ENCODE measurements at regions not wholly inside any gene's neighbourhood (a gene's known extent, or its start where the extent isn't known, plus 50 kb on each side); places are given as distances from the start of the nearest gene placed in this dataset.

DNA sequence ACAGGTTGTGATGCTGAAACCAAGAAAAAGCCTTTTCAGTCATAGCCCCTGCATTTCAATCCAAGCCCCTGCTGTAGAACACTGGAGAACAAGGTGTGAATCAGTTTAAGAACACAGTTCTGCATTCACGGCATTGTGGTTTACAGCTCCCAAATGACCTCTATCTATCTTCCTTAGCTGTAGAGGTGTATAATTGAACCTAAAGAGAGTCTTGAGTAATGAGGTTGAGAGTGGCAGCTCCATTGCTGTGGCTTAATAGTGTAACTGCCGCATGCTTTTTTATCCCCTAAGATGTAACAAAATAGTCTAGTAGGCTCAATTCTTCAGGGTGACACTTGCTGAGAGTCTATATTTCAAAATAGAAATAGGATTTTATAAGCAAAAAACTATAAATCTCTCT is 121.3 kb upstream of the EPHA4 start:
- no peak for DNase-seq (ENCODE audit: low read depth)

DNA sequence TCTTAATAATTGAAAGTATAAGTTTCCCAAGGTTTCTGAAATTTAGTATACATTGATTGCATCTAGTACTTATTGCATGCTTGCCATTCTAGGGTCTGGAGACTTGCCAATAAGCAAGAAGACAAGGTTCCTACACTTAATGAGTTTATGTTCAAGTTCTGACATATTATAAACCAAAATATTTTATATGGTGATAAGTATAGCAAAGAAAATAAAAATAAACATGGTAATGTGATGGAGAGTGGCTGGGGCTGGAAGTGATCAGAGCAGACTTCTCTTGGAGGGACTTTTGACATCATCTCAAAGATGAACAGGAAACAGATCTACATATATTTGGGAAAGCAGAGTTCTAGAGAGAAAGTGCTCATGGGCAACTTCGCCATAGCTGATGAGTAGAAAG is 119.5 kb upstream of the EPHA4 start:
- no peak for DNase-seq (ENCODE audit: low read depth)

DNA sequence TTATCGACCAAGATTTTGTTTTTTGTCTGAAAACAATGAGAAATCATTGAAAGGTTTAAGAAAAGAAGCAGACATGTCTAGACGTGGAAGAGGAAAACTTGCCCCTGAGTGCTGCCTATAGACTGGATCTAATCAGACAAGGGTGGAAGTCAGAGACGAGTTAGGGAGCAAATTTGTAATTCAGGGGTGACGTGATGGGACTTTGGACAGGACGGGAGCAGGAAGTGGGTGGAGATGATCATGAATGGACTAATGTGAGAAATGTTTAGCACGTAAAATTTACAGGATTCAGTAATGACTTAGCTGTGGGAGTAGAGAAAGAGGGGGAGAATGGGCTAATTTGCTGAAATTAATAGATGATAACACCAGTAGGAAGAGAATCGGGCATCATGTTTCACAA is 117.0 kb upstream of the EPHA4 start:
- no peak for DNase-seq (ENCODE audit: low read depth)

DNA sequence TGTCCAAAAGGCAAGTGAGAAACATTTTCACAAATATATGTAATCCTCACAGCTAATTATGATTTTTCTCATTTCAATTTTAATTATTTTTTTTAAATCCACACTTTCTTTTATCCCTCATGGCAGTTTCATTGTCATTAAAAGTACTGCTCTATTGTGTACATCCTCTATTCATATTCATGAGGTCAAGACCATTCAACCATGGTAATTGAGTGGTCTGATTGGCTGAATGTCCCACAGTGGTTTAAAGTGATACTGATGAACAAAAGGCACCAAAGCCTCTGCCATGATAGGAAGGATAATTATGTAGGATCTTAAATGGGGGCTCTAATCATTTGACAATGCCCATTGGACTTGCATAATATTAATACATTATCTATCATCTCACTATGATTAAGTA is 108.4 kb upstream of the EPHA4 start:
- DNase-seq (ENCODE audit: low read depth): no peak

- no peak for DNase-seq (ENCODE audit: low read depth)
Measured at GRCh38 chr2:221677688-221678087, 105.6 kb upstream of the EPHA4 start.

DNA sequence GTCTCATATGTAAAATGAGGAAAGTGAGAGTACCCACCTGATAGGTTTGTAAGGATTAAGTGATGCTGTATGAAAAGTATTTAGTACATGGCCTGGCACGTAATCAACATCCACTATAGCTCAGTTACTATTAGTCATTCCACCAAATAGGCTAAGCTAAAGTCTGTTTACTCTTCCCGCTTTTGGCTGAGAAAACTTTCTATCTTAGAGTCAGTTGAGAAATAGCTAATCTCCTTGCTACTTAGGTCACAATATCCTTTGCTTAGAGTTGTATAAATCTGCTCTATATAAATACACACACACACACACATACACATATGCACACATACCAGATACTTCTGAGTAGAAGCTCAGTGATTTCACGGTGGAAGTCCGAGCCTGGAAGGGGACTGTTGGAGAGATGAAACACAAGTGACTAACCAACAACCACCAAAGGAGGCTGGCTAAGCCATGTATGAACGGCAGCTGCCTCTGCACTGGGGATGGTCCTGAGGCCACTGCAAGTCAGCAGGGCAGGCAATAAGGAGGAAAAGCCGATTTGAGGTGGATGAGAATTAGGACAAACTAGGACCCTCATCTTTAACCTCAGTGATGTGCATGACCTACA is 104.6 kb upstream of the EPHA4 start:
- peak; percentile 48 for DNase-seq (ENCODE audit: low read depth)

- DNase-seq (ENCODE audit: low read depth): no peak
Measured at GRCh38 chr2:221675201-221675908, 103.3 kb upstream of the EPHA4 start.

DNA sequence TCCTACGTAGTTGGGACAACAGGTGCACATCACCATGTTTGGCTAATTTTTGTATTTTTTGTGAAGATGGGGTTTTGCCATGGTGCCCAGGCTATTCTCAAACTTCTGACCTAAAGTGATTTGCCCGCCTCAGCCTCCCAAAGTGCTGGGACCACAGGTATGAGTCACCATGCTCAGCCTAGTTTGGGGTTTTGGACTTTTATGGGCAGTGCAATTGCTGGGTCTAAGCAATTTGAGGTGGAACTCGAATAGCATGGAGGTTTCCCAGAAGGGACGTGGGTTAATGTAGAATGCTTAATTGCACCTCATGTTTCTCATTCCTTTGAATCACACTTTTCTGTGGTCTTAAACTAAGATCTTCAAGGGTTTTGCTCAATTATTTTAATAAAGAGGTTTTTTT is 102.3 kb upstream of the EPHA4 start:
- peak; percentile 63 for DNase-seq (ENCODE audit: low read depth)

GRCh38 chr2:221673248-221673647 is 101.1 kb upstream of the EPHA4 start:
- DNase-seq (ENCODE audit: low read depth): peak; percentile 62

- peak; percentile 85 for DNase-seq (ENCODE audit: low read depth)
Measured at GRCh38 chr2:221671515-221671914, 99.4 kb upstream of the EPHA4 start.

DNA sequence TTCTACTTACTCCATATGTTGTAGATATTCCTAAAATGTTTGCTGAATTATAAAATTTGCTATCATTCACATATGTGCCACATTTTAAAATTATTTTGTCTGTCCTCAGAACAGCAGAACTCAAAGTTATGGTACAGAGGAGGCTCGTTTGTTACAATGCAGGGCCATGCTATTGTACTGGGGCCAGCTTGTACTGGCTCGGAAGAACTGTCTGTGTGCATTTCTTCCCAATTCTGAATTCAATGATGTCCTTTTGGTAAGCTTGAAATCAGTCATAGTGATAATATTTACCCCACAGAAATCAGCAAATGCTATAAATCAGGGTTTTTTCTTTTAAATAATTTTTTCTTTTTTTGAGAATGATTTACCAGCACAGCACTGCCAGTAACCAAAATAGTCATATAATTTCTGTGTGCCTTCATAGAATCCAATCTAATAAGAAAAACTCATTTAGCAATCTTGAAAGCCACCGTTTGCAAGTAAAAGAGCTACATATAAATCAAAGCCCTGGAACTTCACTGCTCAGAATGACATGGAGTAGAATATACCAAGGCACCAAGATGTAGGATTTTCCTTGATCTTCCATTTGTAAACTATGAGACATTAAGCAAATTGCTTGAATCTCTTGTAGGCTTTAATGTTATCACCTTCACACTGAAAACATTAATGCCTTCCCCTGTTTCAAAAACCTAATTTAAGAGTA is 90.7 kb upstream of the EPHA4 start:
- DNase-seq (ENCODE audit: low read depth): no peak

DNA sequence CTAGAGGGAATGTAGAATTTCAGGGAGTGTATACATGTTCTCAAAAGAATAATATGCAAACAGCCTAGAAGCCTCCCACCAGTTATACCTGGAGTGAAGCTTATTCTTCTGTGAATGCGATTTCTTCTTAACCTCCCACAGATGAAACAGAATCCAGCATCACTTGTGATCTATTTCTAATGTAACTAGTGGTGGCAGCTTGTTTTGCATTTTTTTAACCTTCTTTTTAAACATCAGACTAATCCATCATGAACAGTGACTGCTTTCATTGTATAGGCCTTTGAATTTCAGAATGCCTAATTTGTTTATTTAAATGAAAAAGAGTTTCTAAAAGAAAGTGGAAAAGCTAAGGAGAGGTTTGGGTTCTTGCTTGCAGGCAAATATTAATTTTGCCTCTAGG is 85.7 kb upstream of the EPHA4 start:
- no peak for DNase-seq (ENCODE audit: low read depth)

GRCh38 chr2:221655300-221655699 is 83.2 kb upstream of the EPHA4 start:
- DNase-seq (ENCODE audit: low read depth): no peak

DNA sequence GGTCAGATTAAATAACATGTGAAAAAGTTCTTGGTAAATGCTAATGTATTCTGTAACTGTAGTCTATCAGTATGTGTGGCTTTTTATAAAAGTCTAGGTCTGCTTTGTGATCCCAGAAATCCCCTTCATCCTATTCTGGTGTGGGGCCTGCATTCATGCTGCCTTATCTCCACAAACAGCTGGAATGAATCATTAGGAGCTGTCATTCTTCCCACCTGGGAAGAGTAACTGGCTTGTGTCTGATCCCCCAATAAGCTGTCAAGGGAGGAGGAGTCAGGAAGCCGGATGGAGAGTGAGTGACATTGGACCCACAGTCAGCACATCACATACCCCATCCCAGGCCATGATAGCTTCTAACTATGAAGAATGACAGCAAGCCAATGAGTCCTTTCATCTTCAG is 81.1 kb upstream of the EPHA4 start:
- no peak for DNase-seq (ENCODE audit: low read depth)

- peak; percentile 24 for DNase-seq (ENCODE audit: low read depth)
Measured at GRCh38 chr2:221649051-221649775, 77.1 kb upstream of the EPHA4 start.

DNA sequence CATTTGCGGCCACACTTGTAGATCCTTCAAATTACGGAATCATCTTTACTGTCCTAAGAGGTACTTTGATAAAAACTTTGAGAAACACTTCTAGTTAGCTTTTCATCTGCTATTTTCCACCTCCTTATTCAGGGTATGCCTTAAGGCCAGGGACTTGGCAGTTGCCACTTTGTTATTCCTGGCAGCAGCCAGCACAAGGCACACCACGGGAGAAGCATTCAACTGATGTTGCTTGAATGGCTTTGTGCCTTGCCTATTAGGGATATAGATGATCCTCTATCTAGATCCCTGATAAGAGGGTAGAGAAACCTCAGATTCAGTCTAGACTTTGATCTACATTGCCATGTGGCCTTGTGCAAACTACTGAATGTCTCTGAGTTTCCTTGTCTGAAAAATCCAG is 70.3 kb upstream of the EPHA4 start:
- peak; percentile 50 for DNase-seq (ENCODE audit: low read depth)

DNA sequence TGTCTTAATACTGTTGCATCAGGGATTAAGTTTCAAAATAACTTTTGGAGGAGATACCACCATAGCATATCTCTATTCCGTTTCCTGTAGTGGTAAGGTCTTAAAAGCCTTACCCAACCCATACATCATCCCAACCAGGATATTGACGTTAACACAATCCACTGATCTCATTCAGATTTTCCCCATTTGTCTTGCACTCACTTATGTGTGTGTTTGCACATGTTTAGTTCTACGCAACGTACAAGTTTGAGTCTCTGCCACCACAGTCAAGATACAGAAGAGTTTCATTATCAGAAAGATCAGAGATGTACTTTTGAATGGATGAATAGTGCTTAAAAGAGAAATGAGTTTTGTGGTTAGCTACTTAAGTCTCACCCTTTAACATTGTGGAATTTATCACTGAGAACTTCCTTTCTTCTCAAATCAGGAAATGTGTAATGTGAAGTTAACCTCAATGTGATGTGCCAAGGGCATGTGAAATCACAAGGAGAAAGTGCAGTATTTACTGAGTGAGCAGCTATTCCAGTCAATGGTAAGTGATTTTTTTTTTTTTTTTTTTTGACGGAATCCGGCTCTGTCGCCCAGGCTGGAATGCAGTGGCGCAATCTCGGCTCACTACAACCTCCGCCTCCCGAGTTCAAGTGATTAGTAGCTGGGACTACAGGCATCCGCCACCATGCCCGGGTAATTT is 69.2 kb upstream of the EPHA4 start:
- peak; percentile 81 for DNase-seq (ENCODE audit: low read depth)

- no peak for DNase-seq (ENCODE audit: low read depth)
Measured at GRCh38 chr2:221640686-221641085, 68.6 kb upstream of the EPHA4 start.

DNA sequence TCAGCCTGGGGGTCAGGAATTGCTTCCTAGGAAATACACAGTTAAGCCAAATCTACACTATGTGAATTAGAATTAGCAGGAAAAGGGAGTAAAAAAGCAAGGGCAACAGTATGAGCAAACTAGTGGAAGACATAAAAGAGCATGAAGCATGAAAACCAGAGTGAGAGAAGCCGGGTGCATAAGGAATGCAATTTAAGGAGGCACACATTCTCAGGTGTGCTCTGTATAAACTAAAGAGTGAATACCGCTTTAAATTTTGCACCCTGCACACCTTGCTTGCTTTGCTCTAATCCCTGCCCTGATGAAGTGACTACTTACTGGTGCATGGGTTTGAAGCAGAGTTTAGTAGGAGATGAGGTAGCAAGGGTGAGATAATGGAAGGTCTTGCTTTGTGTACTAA is 65.7 kb upstream of the EPHA4 start:
- no peak for DNase-seq (ENCODE audit: low read depth)

- peak; percentile 11 for DNase-seq (ENCODE audit: low read depth)
Measured at GRCh38 chr2:221635949-221636348, 63.8 kb upstream of the EPHA4 start.

GRCh38 chr2:221629468-221629867 is 57.4 kb upstream of the EPHA4 start:
- DNase-seq (ENCODE audit: low read depth): peak; percentile 84

- no peak for DNase-seq (ENCODE audit: low read depth)
Measured at GRCh38 chr2:221624475-221624874, 52.4 kb upstream of the EPHA4 start.
